K562 (cell line): ENCODE measurements at regions not wholly inside any gene's neighbourhood (a gene's known extent, or its start where the extent isn't known, plus 50 kb on each side); places are given as distances from the start of the nearest gene placed in this dataset.
A peak's percentile ranks its signal among the peaks of the same experiment; 100 is the strongest.

Experiments
- ATAC-seq: fragments of 200-7000 bp; cut with Tn5 transposase; 3 replicates; pipeline ENCODE4 v1.9.1; 2020; ENCODE audit warnings: moderate library complexity
- BruUV-seq: library from RNA; stranded (reverse); fragments of 400-500 nt; replicated peaks from 2 replicates; lab custom pipeline; 2021; lab: Mats Ljungman, UMichigan
- CTCF ChIA-PET: fragments of 300-600 bp; formaldehyde crosslinking; extraction: SDS; loops from one replicate; lab custom pipeline; 2021; ENCODE audit warnings: low intra/inter-chr PET ratio; lab: Yijun Ruan, JAX
- POLR2A ChIA-PET: fragments of 300-600, 350-650 bp; sonication (Branson Sonifier 250); formaldehyde crosslinking; extraction: SDS; loops from one replicate; lab custom pipeline; 2021; ENCODE audit warnings: antibody characterized with exemption, inconsistent platforms; lab: Yijun Ruan, JAX
- DNase-seq, 4 experiments: peaks; one replicate each; pipeline versions ENCODE4 v3.0.0 to v3.0.0-alpha.2; 2011 to 2018; ENCODE audit warnings: low spot score in 3 of 4, mixed read lengths in 3 of 4; ENCODE audit errors: extremely low read depth in 1 of 4
- FAIRE-seq: peaks from 2 replicates; lab custom pipeline; 2011; peaks lifted over from hg19 to GRCh38; lab: Jason Lieb, UNC
- H2AFZ ChIP-seq: 2 replicates; pipeline ENCODE4 v1.6.0; 2011; ENCODE audit warnings: low read depth, low read length, control low read depth, inconsistent platforms
- H3K27ac ChIP-seq: fragments of 200-600 bp; 3 replicates; pipeline ENCODE4 v1.8.0; 2011; ENCODE audit warnings: low read depth, mild to moderate bottlenecking, control low read depth, inconsistent platforms, low read length, moderate library complexity, mixed read lengths; ENCODE audit errors: extremely low read depth
- H3K27me3 ChIP-seq, 2 experiments: fragments of 300-600 bp in 1 of 2; 2 replicates in 1 of 2; 3 replicates in 1 of 2; pipeline versions ENCODE4 v1.6.0 to v1.8.0; 2011; ENCODE audit warnings: inconsistent platforms in 2 of 2, low read length in 2 of 2, mild to moderate bottlenecking in 1 of 2, mixed read lengths in 1 of 2, moderate library complexity in 1 of 2; ENCODE audit not compliant: control insufficient read depth in 2 of 2, insufficient read depth in 2 of 2
- H3K36me3 ChIP-seq: fragments of 300-600 bp; 3 replicates; pipeline ENCODE4 v1.8.0; 2011; ENCODE audit warnings: mild to moderate bottlenecking, low read length, inconsistent platforms; ENCODE audit not compliant: control insufficient read depth, insufficient read depth
- H3K4me1 ChIP-seq, 2 experiments: fragments of 200-600 bp in 1 of 2; replicated peaks in 1 of 2; 2 replicates in 1 of 2; 3 replicates in 1 of 2; pipeline versions ENCODE4 v1.5.1 to v1.8.0; 2011; ENCODE audit warnings: inconsistent platforms in 2 of 2, low read length in 2 of 2, mild to moderate bottlenecking in 1 of 2, mixed read lengths in 1 of 2, moderate library complexity in 1 of 2; ENCODE audit not compliant: control insufficient read depth in 2 of 2, insufficient read depth in 2 of 2
- H3K4me2 ChIP-seq: 2 replicates; pipeline ENCODE4 v1.6.1; 2011; ENCODE audit warnings: low read length, control low read depth, inconsistent platforms, mixed read lengths; ENCODE audit not compliant: insufficient read depth
- H3K4me3 ChIP-seq: fragments of 200-600 bp; sonication (generic), shearing (Covaris generic); 2 replicates; pipeline ENCODE4 v1.5.1; 2016; ENCODE audit warnings: control low read depth, inconsistent platforms
- H3K79me2 ChIP-seq: fragments of 200-600 bp; 3 replicates; pipeline ENCODE4 v1.8.0; 2011; ENCODE audit warnings: low read length, inconsistent platforms; ENCODE audit not compliant: control insufficient read depth, insufficient read depth
- H3K9ac ChIP-seq, 2 experiments: 2 replicates each; pipeline versions ENCODE4 v1.6.0 to v1.6.1; 2011; ENCODE audit warnings: low read depth in 2 of 2, low read length in 2 of 2, control low read depth in 1 of 2, inconsistent platforms in 1 of 2, mild to moderate bottlenecking in 1 of 2, mixed read lengths in 1 of 2; ENCODE audit not compliant: insufficient read depth in 1 of 2
- H3K9me1 ChIP-seq: one replicate; pipeline ENCODE4 v1.6.0; 2011; ENCODE audit warnings: inconsistent platforms, mild to moderate bottlenecking, low read length, moderate library complexity; ENCODE audit not compliant: control insufficient read depth, insufficient read depth
- H3K9me3 ChIP-seq: replicated peaks from 2 replicates; pipeline ENCODE4 v1.5.1; 2011; ENCODE audit warnings: low read depth, low read length, inconsistent platforms; ENCODE audit not compliant: control insufficient read depth, insufficient read depth
- H4K20me1 ChIP-seq: replicated peaks from 2 replicates; pipeline ENCODE4 v1.6.1; 2011; ENCODE audit warnings: low read length, inconsistent platforms, mixed read lengths; ENCODE audit not compliant: control insufficient read depth, insufficient read depth
- C11orf30 ChIP-seq: fragments of 450-650 bp; IDR thresholded peaks from 2 replicates; pipeline ENCODE4 v1.6.1; 2016; ENCODE audit warnings: low read depth, mild to moderate bottlenecking
- FOXK2 ChIP-seq, 2 experiments: fragments of 450-650 bp; IDR thresholded peaks in 1 of 2; conservative IDR thresholded peaks in 1 of 2; 2 replicates each; pipeline ENCODE4 v1.6.1; 2016; ENCODE audit warnings: low read depth in 2 of 2, mild to moderate bottlenecking in 1 of 2
- KDM5B ChIP-seq: fragments of 200-600 bp; sonication (generic); IDR thresholded peaks from 2 replicates; pipeline ENCODE4 v1.6.1; 2012; ENCODE audit warnings: low read depth, mild to moderate bottlenecking, moderate library complexity, low read length, control low read depth, inconsistent platforms; ENCODE audit not compliant: insufficient replicate concordance
- KHSRP ChIP-seq: fragments of 450-650 bp; IDR thresholded peaks from 2 replicates; pipeline ENCODE4 v1.6.1; 2017
- MAFF ChIP-seq: IDR thresholded peaks from 2 replicates; pipeline ENCODE4 v1.6.1; 2012; ENCODE audit warnings: low read length, improper control_type of control experiment
- MAFG ChIP-seq: fragments of 450-650 bp; conservative IDR thresholded peaks from 2 replicates; pipeline ENCODE4 v1.6.1; 2016; ENCODE audit warnings: missing genetic modification characterization, missing compliant biosample characterization
- NFE2 ChIP-seq: IDR thresholded peaks from 2 replicates; pipeline ENCODE4 v1.6.1; 2014; ENCODE audit warnings: antibody characterized with exemption, low read depth
- NFE2L1 ChIP-seq: fragments of 450-650 bp; IDR thresholded peaks from 2 replicates; pipeline ENCODE4 v1.6.1; 2016; ENCODE audit warnings: missing genetic modification characterization, low read depth, mild to moderate bottlenecking, missing compliant biosample characterization, moderate library complexity, borderline replicate concordance
- RAD51 ChIP-seq: fragments of 450-650 bp; IDR thresholded peaks from 2 replicates; pipeline ENCODE4 v1.7.1; 2016; ENCODE audit warnings: low read depth, mild to moderate bottlenecking, borderline replicate concordance
- SMARCA5 ChIP-seq: fragments of 450-650 bp; IDR thresholded peaks from 2 replicates; pipeline ENCODE4 v1.6.1; 2016
- ZNF316 ChIP-seq: fragments of 450-650 bp; IDR thresholded peaks from 2 replicates; pipeline ENCODE4 v1.6.1; 2016
- WGBS: fragments of 100-300 bp; shearing (Covaris generic); methylation state at CpG from one replicate; pipeline ENCODE4 v1.1.6; 2016; ENCODE audit warnings: low coverage, mixed read lengths; ENCODE audit not compliant: insufficient coverage; ENCODE audit errors: missing lambda C conversion rate; 5-methylcytosine and 5-hydroxymethylcytosine counted together
- in situ Hi-C: fragments of 300-500 bp; cut with MboI; formaldehyde crosslinking; loops from 4 replicates; pipeline ENCODE4 v1.15.0; 2018; ENCODE audit warnings: inconsistent platforms, mixed read lengths
- intact Hi-C: fragments of 100-400 bp; cut with micrococcal nuclease; formaldehyde crosslinking; loops from 2 replicates; pipeline ENCODE4 v1.14.2; 2022

- TF ChIP-seq KDM5B (no peak), FOXK2 (conservative IDR thresholded peaks at IDR 0.05 in 1 of 2, IDR thresholded peaks at IDR 0.05 in 1 of 2; ENCODE audit: low read depth in 2 of 2) (peak; percentile 26 to 55; a peak in 1 of 4 replicates), C11orf30 (peak; percentile 54), RAD51 (no peak), KHSRP (no peak), MAFF (peak; percentile 49; the same call in 1 of the 2 replicates), ZNF316 (peak; percentile 49; the same call in 1 of the 2 replicates), MAFG (tag) (peak; percentile 65), NFE2 (peak; percentile 57), SMARCA5 (no peak), NFE2L1 (0 out of 2 replicates have a peak, but pooled peaks have one; percentile 49)
- TF ChIP-seq, all 486 proteins: peak for 7
- no peak for ATAC-seq
- Histone ChIP-seq H3K9ac (no peak overlapping the region), H3K79me2 (no peaks in the 10 kb centered on the region), H3K27me3 (peaks cover 9 to 39% of the 10 kb centered on the region in 2 experiments), H3K9me3 (no peaks in the 10 kb centered on the region), H3K27ac (no peak overlapping the region), H3K9me1 (no peaks in the 10 kb centered on the region), H3K36me3 (no peaks in the 10 kb centered on the region), H3K4me3 (no peak overlapping the region), H3K4me1 (no peaks in the 10 kb centered on the region), H3K4me2 (no peak overlapping the region), H4K20me1 (no peaks in the 10 kb centered on the region), H2AFZ (no peak overlapping the region)
- POLR2A ChIA-PET, result no interaction called here
- in situ Hi-C loops (no loop called here), intact Hi-C loops (no loop called here)
- no peak for FAIRE-seq
- no peak for DNase-seq
- no TSS peak for BruUV-seq
- CTCF ChIA-PET, result no interaction called here
- 0% methylated on average over 1 of the region's 1 CpG for WGBS
Observed at GRCh38 chr18:76767954-76768353, 54.4 kb upstream of the ZNF236 start.
